UCSD-AML1 (cell line): ENCODE measurements at regions not wholly inside any gene's neighbourhood (a gene's known extent, or its start where the extent isn't known, plus 50 kb on each side); places are given as distances from the start of the nearest gene placed in this dataset.

Experiments used
- DNase-seq: peaks from one replicate; lab custom pipeline; 2025; ENCODE audit not compliant: unreplicated experiment; lab: John Stamatoyannopoulos, UW

- no peak for DNase-seq
These were observed 134.0 kb upstream of the SMAD1 start for GRCh38 chr4:145347684-145348083.

DNA sequence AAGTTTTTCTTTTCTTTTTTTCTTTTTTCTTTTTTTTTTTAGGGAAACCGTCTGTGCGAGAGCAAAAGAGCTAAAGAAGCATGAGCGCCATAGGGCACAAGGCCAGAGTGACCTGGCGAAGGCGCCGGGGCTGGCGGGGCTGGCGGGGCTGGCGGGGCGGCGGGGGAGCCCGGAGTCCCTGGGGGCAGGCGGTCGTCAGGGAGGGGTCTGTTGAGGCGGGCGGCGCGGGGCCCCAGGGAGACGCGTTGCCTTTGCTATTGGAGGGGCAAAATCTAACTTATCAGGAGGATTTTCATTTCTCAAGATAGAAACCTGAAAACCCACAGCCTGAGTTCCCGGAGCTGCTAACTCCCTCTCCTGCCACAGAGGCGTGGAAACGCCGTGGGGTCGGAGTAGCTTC, 135.6 kb upstream of the SMAD1 start:
- no peak for DNase-seq

- DNase-seq: no peak
These were observed 136.3 kb upstream of the SMAD1 start for GRCh38 chr4:145345401-145345800.

DNA sequence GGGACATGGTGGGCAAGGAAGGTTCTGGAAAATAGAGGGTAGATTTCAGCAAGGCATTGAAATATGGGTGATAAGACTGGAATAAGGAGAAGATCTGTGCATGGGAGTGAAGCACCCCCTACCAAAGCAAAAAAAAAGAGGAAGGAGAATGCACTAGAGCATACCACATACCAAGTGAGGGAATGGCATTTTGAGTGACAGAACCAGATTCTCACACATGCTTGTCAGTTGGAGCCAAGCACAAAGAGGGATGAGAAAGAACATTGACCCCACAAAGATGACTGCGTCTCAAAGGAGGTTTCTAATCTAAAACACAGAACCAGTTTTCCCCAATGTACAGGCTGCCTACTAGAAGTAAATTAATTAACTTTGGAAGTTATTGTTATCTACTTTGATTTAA, 140.3 kb upstream of the SMAD1 start:
- no peak for DNase-seq

DNA sequence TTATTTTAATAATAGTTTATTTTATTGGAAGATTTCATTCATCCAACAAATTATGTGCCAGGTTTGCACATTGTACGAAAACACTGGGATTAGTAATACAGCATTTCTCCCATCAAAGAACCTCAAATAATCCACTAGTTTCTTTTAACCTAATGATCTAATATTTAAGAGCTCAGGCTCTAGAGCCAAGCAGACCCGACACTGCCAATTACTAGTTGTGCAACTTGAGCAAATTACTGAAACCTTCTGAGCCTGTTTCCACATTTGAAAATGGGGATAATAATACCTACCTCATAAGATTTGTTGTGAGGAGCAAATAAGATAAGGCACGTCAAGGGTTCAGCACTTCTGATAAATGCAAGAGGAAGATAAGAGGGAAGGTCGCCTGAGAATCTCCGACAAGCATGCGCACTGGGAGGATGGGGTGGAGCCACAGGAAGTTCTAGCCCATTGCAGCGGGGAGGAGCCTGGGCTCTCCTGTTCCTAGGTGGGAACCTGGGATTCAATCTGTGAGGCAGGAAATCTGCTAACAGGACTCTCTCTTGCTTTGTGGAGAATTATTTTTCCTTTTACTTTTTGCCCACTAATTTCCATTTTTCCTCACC, 141.5 kb upstream of the SMAD1 start:
- no peak for DNase-seq

- DNase-seq: no peak
These were observed 142.5 kb upstream of the SMAD1 start for GRCh38 chr4:145339075-145339725.

DNA sequence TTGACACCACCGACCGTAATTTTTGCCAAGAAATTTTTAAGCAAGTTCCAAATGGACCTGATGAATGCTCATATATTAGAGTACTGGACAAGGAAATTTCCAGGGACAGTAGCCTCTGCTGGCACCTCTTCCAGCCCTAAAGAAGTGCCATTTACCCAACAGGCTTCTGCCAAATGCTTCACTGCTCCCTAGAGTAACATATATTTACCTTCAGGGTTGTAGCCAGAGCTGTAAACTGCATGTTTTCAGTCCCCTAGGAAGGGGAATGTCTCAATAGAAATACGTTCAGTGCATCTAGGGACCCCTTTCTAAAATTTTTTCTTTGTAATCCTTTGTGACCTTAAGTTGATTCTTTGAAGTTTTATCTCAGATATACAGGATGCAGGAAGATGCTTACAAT, 143.1 kb upstream of the SMAD1 start:
- DNase-seq: no peak

DNA sequence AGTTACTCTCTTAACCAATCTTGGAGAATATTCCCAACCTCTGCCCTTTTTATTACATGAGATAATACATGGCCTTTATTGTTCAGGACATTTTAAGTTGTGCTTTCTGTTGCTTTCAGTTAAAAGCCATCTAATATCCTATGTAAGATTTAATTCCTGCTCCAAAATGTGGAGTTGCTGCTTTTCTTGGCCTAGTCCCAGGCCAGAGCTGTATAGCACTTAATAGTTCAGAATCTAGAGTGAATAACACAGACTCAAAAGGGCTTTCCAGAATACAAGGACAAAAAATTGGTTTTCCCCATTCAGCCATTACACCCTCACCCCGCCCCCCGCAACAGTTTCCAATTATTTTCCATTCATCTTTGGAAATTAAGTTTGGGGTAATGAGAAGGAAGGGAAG, 144.3 kb upstream of the SMAD1 start:
- no peak for DNase-seq

DNA sequence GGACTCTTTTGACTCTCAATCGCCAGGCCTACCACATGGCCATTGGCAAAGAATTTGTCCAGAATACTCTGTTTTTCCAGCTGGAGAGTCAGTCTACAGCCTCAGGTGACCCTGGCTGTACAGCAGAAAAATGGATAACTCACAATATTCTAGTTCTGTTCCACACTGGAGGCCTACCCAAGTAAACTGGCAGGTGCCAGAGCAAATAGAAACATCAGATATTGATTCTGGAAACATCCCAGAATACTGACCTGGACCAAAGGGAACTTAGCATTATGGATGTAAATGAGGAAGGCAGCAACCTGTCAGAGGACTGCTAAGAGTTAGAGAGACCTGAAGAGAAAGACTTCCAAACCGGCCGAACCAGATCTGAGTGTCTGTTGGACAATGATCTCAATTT, 147.9 kb upstream of the SMAD1 start:
- no peak for DNase-seq

- DNase-seq: no peak
These were observed 146.1 kb upstream of the OTUD4 start for GRCh38 chr4:145326491-145326890.

GRCh38 chr4:145324161-145324560, 143.8 kb upstream of the OTUD4 start:
- DNase-seq: no peak

DNA sequence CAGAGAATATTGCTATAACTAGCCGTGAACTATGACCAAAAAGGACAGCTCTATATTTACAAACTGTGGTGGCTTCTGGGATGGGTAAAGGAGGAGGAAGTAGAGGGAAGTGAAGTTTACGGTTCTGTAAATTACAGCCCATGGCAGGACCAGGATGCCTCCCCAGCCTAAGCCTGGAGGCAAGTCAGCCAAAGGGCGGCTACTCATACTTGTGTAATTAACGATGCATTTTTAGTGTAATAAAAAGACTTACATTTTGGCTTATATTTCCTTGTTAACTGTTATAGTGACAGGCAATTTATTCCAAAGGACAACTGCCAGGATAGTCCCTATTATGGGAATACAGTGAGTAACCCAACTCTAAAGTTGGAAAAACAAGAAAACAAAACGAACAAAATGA, 139.9 kb upstream of the OTUD4 start:
- DNase-seq: no peak

GRCh38 chr4:145319751-145320150, 139.4 kb upstream of the OTUD4 start:
- DNase-seq: no peak

- DNase-seq: no peak
These were observed 136.6 kb upstream of the OTUD4 start for GRCh38 chr4:145316897-145317574.

DNA sequence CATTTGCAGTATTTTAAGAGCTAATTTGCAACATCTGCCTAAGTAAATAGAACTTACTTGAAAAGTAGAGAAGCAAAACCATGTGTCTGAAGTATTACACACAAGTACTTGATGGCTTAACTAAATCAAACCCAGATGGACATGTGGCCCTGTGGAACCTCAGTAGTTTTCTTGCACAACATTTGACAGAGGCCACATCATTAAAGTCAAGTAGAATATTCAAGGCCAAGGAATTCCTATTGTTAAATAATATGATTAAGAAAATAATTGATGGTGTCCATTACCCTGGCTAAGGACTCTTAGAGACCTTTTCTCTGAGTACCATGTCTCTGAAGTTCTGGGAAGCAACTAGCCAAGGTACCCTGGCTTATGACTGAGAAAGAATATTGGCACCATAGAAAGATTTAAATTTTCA, 135.4 kb upstream of the OTUD4 start:
- DNase-seq: no peak

- DNase-seq: no peak
These were observed 128.2 kb upstream of the OTUD4 start for GRCh38 chr4:145308598-145308997.

GRCh38 chr4:145307763-145308430, 127.5 kb upstream of the OTUD4 start:
- no peak for DNase-seq

- no peak for DNase-seq
These were observed 126.7 kb upstream of the OTUD4 start for GRCh38 chr4:145307120-145307519.

DNA sequence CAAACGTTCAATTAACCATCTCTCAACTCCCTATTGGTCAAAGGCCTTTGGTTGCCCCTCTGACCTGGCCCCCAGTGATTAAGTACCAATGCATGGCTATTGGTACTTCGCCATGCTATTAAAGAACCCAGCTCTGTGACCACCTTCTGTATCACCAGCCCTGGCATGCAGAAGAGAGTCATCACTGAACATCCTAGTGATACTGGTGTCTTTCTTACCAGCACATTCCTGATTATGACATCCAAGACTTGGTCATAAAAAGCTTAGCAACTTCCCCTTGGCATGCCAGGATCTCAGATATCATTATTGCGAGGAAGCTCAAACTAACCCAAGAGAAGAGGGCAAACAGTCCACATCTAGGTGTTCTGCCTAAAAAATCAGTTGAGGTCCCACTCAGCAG, 122.3 kb upstream of the OTUD4 start:
- no peak for DNase-seq

DNA sequence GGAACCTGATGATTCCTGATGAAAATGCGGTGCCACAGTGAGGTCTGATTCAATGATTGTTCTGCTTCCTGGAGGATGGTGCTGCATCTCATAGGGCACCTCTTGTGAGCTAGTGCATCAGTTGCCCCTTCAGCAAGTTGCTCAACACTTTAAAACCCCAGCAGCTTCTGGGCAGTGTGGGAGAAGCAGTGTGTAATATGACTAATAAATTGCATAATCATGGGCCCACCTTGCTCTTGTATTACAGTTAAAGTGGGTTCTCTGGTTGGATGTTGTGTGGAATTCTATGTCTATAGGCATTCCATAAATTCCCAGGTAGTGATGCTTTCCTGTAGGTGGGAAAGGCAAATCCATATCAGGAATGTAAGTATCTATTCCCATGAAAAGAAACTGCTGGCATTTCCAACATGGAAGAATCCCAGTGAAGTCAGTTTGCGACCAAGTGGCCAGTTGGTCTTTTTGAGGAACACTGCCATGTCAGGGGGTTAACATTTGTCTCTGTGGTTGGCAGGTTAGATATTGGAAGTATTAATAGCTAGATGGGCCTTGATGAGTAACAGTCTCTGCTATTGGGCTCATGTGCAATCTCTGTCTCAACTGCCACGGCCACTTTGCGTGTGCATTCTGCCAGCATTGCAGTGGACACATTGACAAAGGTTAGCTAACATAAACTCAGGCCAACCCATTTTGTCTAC, 121.1 kb upstream of the OTUD4 start:
- no peak for DNase-seq

DNA sequence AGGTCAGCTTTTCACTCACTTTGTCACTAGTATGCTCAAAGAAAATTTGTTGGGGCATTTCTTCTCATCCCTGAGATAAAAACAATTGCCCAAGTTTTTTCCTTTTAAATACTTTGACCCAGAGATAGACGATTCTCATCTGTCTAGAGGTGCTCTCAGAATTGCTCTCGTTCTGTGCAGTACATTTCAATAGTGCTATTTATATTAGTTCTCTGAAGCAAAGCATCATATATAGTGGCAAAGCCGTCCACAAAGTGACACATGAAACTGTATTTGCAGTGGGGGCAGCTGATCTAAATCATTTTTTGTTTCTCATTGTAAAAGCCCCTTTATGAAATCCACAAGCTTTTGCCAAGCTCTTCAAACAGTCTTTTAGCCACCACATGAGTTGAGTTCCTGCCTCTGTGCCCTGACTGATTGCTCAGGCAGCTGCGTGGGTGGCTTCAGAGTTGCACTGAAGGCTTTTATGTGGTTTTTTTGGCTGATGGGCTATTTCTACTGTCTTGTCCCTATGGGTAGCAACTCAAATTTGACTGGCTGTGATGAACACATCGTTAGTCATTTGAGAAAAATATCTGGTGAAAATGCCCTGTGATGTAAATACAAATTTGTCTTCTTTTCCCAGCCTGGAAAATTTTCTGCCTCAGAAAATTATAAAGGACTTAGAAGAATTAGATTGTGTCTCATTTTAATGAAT, 119.1 kb upstream of the OTUD4 start:
- no peak for DNase-seq
